BLaER1 treated with 17β-estradiol and CSF1 and Interleukin-3, amounts not matched to agents 10 nM and 100 nM (cell line): ENCODE measurements at regions not wholly inside any gene's neighbourhood (a gene's known extent, or its start where the extent isn't known, plus 50 kb on each side); places are given as distances from the start of the nearest gene placed in this dataset.

ENCODE experiments used
- H3K27ac ChIP-seq, 11 experiments: shearing (Covaris generic); formaldehyde crosslinking; 2 replicates each; pipeline ENCODE4 v1.8.1; 2022
- H3K27me3 ChIP-seq, 11 experiments: shearing (Covaris generic); formaldehyde crosslinking; 2 replicates each; pipeline ENCODE4 v1.8.1; 2022
- H3K36me3 ChIP-seq, 11 experiments: shearing (Covaris generic); formaldehyde crosslinking; 2 replicates each; pipeline ENCODE4 v1.8.1; 2022
- H3K4me1 ChIP-seq, 10 experiments: shearing (Covaris generic); formaldehyde crosslinking; 2 replicates each; pipeline ENCODE4 v1.8.1; 2022
- H3K4me2 ChIP-seq, 11 experiments: shearing (Covaris generic); formaldehyde crosslinking; 2 replicates each; pipeline ENCODE4 v1.8.1; 2022
- H3K4me3 ChIP-seq, 10 experiments: shearing (Covaris generic); formaldehyde crosslinking; 2 replicates each; pipeline ENCODE4 v1.8.1; 2022
- H3K9ac ChIP-seq, 11 experiments: shearing (Covaris generic); formaldehyde crosslinking; 2 replicates each; pipeline ENCODE4 v1.8.1; 2022
- H3K9me3 ChIP-seq, 11 experiments: shearing (Covaris generic); formaldehyde crosslinking; replicated peaks in 1 of 11; 2 replicates each; pipeline ENCODE4 v1.8.1; 2022
- H4K20me1 ChIP-seq, 11 experiments: shearing (Covaris generic); formaldehyde crosslinking; 2 replicates each; pipeline ENCODE4 v1.8.1; 2022
- Cebpa-rat ChIP-seq, 11 experiments: shearing (Covaris generic); IDR thresholded peaks; 2 replicates each; pipeline ENCODE4 v1.8.1; 2022

DNA sequence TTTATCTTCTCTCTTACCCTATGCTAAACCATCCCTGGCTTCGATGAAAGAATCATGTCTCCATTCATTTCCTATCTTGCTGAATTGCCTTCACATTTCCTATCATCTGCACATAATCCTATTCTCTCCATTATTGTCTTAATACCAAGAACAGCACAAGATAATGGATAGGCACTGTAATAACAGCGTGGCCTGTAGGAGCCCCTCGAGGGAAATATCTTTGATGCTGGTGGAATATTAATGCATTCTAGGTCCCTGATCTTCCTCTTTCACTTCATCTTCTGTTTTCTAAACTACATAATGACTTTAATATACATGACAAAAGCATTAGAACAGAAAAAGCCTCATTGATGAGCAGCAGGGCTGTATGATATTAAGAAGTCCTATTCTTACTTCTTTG, 720.6 kb downstream of the RWDD3 start:
- H3K4me3 ChIP-seq, result no peak overlapping the region
- no peak overlapping the region for H3K9ac ChIP-seq
- H3K36me3 ChIP-seq, result no peaks in the 10 kb centered on the region
- peaks cover 18 to 24% (median 19%) of the 10 kb centered on the region in 10 experiments for H3K4me1 ChIP-seq
- no peak overlapping the region for H3K27ac ChIP-seq
- TF ChIP-seq Cebpa-rat (IDR thresholded peaks at IDR 0.05), result no peak
- H3K27me3 ChIP-seq, result no peaks in the 10 kb centered on the region
- peaks cover 0 to 9% (median 5%) of the 10 kb centered on the region in 11 experiments; a peak in 6 of 22 replicates for H3K9me3 ChIP-seq
- H4K20me1 ChIP-seq, result no peaks in the 10 kb centered on the region; a peak in 1 of 22 replicates
- H3K4me2 ChIP-seq, result no peak overlapping the region

DNA sequence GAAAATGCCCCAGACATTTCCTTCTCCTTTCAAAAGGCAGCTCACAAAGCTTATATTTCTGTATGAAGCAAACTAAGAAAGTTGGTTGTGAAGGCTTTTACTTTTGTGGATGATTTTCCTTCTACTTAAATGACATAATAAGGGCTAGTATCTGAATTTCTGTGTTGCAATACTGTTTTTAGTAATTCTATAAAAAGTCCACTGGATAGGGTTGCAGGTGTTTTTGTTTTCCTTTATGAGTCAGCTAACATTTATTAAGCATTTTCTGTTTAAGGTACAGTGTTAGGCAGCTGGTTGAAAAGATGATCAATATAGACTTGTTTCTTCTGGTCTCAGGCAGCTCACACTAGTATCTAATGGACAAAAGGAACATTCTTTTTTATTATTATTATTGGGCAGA, 722.2 kb downstream of the RWDD3 start:
- Histone ChIP-seq H4K20me1 (no peaks in the 10 kb centered on the region; a peak in 1 of 22 replicates), H3K27me3 (no peaks in the 10 kb centered on the region), H3K4me3 (no peak overlapping the region), H3K27ac (no peak overlapping the region), H3K9ac (no peak overlapping the region), H3K4me1 (peaks cover 10 to 16% (median 11%) of the 10 kb centered on the region in 10 experiments), H3K9me3 (peaks cover 0 to 14% (median 7%) of the 10 kb centered on the region in 11 experiments; a peak in 7 of 22 replicates), H3K36me3 (no peaks in the 10 kb centered on the region), H3K4me2 (no peak overlapping the region)
- TF ChIP-seq Cebpa-rat (IDR thresholded peaks at IDR 0.05), result no peak

DNA sequence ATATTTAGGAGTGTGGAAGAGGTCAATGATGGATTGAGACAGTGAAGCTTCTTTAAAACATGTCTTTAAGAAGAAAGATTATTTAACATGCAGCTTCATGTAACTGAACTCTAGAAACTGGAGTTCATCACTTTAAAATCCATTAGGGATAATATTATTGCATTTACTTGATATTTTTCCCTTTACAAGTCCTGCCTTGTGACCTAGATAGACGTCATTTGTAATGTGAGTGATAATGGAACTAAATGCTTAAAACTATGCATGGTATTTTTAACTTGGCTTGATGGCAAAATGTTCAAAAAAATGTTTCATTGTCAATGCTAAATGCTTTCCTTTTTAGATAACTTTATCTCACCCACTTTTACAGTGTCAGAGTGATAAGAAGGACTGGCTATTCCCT, 723.7 kb downstream of the RWDD3 start:
- no peak for TF ChIP-seq Cebpa-rat (IDR thresholded peaks at IDR 0.05)
- H3K36me3 ChIP-seq, result no peaks in the 10 kb centered on the region
- no peaks in the 10 kb centered on the region for H3K27me3 ChIP-seq
- H3K9me3 ChIP-seq, result peaks cover 0 to 14% (median 7%) of the 10 kb centered on the region in 11 experiments; a peak in 7 of 22 replicates
- H3K4me1 ChIP-seq, result peaks cover 0 to 6% (median 0%) of the 10 kb centered on the region in 10 experiments; a peak in 1 of 20 replicates
- H3K9ac ChIP-seq, result no peak overlapping the region
- no peak overlapping the region for H3K4me2 ChIP-seq
- H3K27ac ChIP-seq, result no peak overlapping the region
- H4K20me1 ChIP-seq, result no peaks in the 10 kb centered on the region; a peak in 1 of 22 replicates
- no peak overlapping the region for H3K4me3 ChIP-seq

DNA sequence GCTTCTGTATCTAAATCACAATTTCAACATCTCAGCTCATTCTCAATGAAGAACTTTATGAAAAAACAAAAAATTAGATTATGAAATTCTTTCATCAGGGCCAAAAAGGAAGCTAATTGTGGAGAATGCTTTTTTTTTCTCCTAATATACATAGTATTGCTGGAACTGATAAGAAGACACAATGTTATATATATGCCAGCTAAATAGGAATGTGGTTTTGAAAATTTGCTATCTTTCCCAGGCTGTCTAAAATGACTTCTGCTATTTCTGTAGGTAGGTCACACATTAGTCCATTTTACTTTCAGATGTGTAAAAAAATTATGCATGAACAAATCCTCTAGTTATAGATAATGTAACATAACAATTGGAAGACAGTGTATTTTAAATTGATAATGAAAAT, 732.9 kb downstream of the RWDD3 start:
- H3K9ac ChIP-seq, result no peak overlapping the region
- no peaks in the 10 kb centered on the region for H3K36me3 ChIP-seq
- no peaks in the 10 kb centered on the region for H3K27me3 ChIP-seq
- no peak overlapping the region for H3K27ac ChIP-seq
- H3K4me2 ChIP-seq, result no peak overlapping the region
- no peak overlapping the region for H3K4me3 ChIP-seq
- no peak for TF ChIP-seq Cebpa-rat (IDR thresholded peaks at IDR 0.05)
- H4K20me1 ChIP-seq, result no peaks in the 10 kb centered on the region
- no peaks in the 10 kb centered on the region for H3K4me1 ChIP-seq
- H3K9me3 ChIP-seq, result no peaks in the 10 kb centered on the region

DNA sequence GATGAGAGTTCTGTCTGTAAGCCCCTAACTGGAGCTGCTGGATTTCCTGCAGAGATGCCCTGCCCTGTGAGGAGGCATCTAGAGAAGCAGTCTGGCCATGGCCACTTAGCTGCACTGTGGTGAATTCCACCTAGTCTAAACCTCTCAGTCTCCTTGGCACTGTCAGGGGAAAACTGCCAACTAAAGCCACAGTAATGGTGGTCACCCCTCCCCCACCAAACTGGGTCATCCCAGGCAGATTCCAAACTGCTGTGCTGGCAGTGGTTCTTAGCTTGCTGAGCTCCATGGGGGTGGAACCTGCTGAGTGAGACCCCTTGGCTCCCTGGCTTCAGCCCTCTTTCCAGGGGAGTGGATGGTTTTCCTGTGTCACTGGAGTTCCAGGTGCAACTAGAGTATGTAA, 740.6 kb downstream of the RWDD3 start:
- Histone ChIP-seq H3K36me3 (no peaks in the 10 kb centered on the region), H3K4me3 (no peak overlapping the region), H3K27ac (no peak overlapping the region), H3K4me1 (no peaks in the 10 kb centered on the region), H3K4me2 (no peak overlapping the region), H3K27me3 (no peaks in the 10 kb centered on the region), H3K9me3 (no peaks in the 10 kb centered on the region), H3K9ac (no peak overlapping the region), H4K20me1 (no peaks in the 10 kb centered on the region)
- TF ChIP-seq Cebpa-rat (IDR thresholded peaks at IDR 0.05), result no peak

DNA sequence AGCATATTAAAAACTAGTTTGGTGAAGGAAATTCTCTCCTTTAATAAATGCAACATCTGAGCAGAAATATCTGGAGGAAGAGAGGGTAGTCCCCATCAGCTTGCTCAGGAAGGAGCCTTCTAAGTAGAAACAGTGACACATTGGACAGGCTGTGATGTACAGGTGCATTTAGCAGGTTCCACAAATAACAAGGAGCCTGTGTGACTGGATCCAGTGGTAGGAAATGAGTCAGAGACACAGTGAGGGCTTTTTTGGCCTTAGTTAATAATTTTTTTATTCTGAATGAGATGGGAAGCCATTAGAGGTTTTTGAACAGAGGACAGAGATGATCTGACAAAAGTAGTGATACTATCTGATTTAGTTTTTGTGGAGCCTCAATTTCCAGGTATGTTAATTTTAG, 738.9 kb upstream of the PTBP2 start:
- Histone ChIP-seq H3K4me3 (no peak overlapping the region), H3K9ac (no peak overlapping the region), H4K20me1 (no peaks in the 10 kb centered on the region), H3K36me3 (no peaks in the 10 kb centered on the region), H3K27me3 (no peaks in the 10 kb centered on the region), H3K27ac (no peak overlapping the region), H3K9me3 (no peaks in the 10 kb centered on the region), H3K4me2 (no peak overlapping the region), H3K4me1 (no peaks in the 10 kb centered on the region)
- no peak for TF ChIP-seq Cebpa-rat (IDR thresholded peaks at IDR 0.05)

DNA sequence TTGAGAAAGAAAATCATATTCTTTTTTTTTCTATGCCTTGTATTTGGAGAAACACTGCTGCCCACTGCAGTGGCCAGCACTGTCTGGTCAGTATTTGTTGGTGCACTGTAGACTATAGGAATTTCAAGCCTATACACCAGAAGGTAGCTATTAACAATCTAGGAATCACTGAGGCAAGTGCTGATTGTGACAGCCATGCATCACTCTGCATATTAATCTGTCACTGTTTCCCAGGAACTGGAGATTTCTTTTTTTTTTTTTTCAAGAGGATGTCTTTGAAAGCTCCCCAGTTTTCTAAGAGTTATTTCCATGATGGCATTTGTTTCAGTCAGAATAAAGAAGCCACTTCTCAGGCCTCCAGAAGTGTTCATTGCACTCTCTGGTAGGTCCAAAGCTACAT, 737.8 kb upstream of the PTBP2 start:
- H3K9ac ChIP-seq, result no peak overlapping the region
- no peak overlapping the region for H3K4me3 ChIP-seq
- no peaks in the 10 kb centered on the region for H3K4me1 ChIP-seq
- H4K20me1 ChIP-seq, result no peaks in the 10 kb centered on the region
- no peaks in the 10 kb centered on the region for H3K36me3 ChIP-seq
- no peaks in the 10 kb centered on the region for H3K9me3 ChIP-seq
- H3K27me3 ChIP-seq, result no peaks in the 10 kb centered on the region
- H3K4me2 ChIP-seq, result no peak overlapping the region
- no peak overlapping the region for H3K27ac ChIP-seq
- TF ChIP-seq Cebpa-rat (IDR thresholded peaks at IDR 0.05), result no peak

DNA sequence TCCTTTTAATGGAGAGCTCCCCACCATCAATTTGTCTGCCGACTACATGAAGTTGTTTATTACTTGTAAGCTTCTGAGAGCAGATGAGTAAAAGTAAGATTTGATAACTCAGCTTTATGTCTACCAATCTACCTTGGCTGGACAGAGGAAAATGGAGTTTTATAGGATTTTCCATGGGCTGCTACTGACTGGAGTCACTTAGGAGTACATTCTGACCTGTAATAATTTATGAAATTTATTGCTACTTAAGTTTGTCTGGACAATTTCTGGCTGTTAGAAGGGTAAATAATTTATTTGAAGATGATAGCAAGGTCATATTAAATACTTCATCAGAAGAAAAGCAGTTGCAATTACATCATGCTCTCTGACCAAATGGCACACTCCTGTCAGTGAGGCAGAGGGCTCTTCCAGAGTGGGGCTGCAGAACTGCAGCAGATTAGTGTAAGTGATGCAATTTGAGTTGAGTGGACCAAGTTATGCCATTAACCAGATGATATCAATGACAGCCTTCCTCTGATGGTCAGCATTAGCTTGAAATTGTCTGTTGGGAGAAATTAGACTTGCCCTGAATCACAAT, 736.7 kb upstream of the PTBP2 start:
- Histone ChIP-seq H3K4me2 (no peak overlapping the region), H3K27ac (no peak overlapping the region), H3K4me1 (no peaks in the 10 kb centered on the region), H3K4me3 (no peak overlapping the region), H3K9ac (no peak overlapping the region), H3K27me3 (no peaks in the 10 kb centered on the region), H3K9me3 (no peaks in the 10 kb centered on the region), H4K20me1 (no peaks in the 10 kb centered on the region), H3K36me3 (no peaks in the 10 kb centered on the region)
- TF ChIP-seq Cebpa-rat (IDR thresholded peaks at IDR 0.05), result no peak

DNA sequence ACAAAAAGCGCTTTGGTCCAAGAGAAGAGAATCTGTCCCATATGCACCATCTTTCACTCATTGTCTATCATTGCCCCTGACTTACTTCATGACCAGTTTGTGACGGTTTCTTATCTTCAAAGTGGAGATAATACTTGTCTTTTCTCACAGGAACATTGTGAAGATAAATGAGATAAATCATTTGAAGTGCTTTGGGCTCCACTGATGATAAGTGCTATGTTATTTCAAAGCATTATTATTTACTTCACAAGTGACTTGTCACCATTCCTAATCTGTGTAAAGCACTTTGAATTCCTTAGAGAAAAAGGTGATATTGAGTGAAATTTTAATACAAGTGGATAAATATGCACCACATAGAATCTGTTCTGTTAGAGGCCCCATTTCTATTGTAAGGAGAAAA, 731.6 kb upstream of the PTBP2 start:
- H3K4me3 ChIP-seq, result no peak overlapping the region
- H3K9ac ChIP-seq, result no peak overlapping the region
- no peaks in the 10 kb centered on the region for H3K27me3 ChIP-seq
- no peaks in the 10 kb centered on the region for H3K36me3 ChIP-seq
- no peak overlapping the region for H3K27ac ChIP-seq
- H4K20me1 ChIP-seq, result no peaks in the 10 kb centered on the region
- H3K4me1 ChIP-seq, result no peaks in the 10 kb centered on the region
- H3K4me2 ChIP-seq, result no peak overlapping the region
- no peak for TF ChIP-seq Cebpa-rat (IDR thresholded peaks at IDR 0.05)
- H3K9me3 ChIP-seq, result no peaks in the 10 kb centered on the region

DNA sequence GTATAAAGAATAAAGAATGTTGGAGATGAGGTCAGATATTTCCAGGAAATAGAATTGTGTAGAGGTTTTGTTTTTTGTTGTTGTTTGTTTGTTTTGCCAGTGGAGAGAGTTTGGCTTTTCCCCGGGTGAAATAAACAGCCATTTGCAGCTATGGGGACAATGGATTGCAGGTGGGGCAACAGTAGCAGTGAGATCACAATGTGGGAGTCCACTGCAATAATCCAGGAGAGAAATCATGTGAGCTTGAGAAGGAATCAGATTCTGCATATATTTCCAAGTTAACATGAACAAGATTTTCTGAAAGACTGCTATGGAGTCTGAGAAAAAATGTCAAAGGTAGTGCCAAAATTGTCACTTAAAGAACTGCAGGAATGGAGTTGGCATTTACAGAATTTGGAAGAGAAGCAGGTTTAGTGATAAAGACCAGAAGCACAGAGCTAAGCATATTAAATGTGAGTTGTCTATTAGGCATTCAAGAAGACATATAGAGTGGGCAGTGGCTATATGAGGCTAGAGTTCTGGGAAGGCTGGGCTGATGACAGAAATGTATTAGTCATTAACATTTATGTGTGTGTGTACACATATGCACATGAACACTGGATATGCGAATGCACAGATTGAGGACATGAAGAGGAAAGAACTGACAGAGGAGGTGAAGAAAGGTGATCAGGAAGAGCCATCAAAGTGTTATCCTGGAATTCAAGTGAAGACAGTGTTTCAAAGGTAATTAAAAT, 729.6 kb upstream of the PTBP2 start:
- no peak overlapping the region for H3K27ac ChIP-seq

More for the DNA sequence above, 729.6 kb upstream of the PTBP2 start:
- H3K9ac ChIP-seq, result no peak overlapping the region
- no peak for TF ChIP-seq Cebpa-rat (IDR thresholded peaks at IDR 0.05)
- H3K4me1 ChIP-seq, result no peaks in the 10 kb centered on the region
- no peaks in the 10 kb centered on the region for H3K9me3 ChIP-seq
- H3K27me3 ChIP-seq, result no peaks in the 10 kb centered on the region
- H3K36me3 ChIP-seq, result no peaks in the 10 kb centered on the region
- H3K4me2 ChIP-seq, result no peak overlapping the region
- no peak overlapping the region for H3K4me3 ChIP-seq
- H4K20me1 ChIP-seq, result no peaks in the 10 kb centered on the region
